H1 (cell line): ENCODE measurements at regions not wholly inside any gene's neighbourhood (a gene's known extent, or its start where the extent isn't known, plus 50 kb on each side); places are given as distances from the start of the nearest gene placed in this dataset.

ENCODE experiments used
- CTCF ChIA-PET: fragments of 300-600 bp; sonication (Branson Sonifier 250); formaldehyde crosslinking; loops from one replicate; lab custom pipeline; 2021; ENCODE audit not compliant: partially characterized antibody; lab: Charles Lee
- POLR2A ChIA-PET: fragments of 300-600 bp; sonication (Branson Sonifier 250); formaldehyde crosslinking; loops from one replicate; lab custom pipeline; 2021; ENCODE audit warnings: inconsistent platforms; ENCODE audit not compliant: partially characterized antibody; lab: Charles Lee
- DNase-seq, 2 experiments: peaks; one replicate each; pipeline versions ENCODE4 v3.0.0 to v3.0.0-alpha.2; 2010 to 2022; ENCODE audit warnings: low spot score in 2 of 2, low read depth in 1 of 2, mixed read lengths in 1 of 2
- FAIRE-seq: peaks from 2 replicates; lab custom pipeline; 2011; peaks lifted over from hg19 to GRCh38; lab: Jason Lieb, UNC
- H2AFZ ChIP-seq: 2 replicates; pipeline ENCODE4 v1.8.1; 2012; ENCODE audit warnings: low read length, inconsistent platforms
- H2AK5ac ChIP-seq: 2 replicates; pipeline ENCODE4 v1.6.1; 2013; ENCODE audit warnings: low read depth, low read length
- H2BK120ac ChIP-seq: replicated peaks from 2 replicates; pipeline ENCODE3; 2013; ENCODE audit warnings: low read depth, low read length, inconsistent platforms
- H2BK12ac ChIP-seq: 2 replicates; pipeline ENCODE4 v1.6.1; 2013; ENCODE audit warnings: low read depth, low read length
- H2BK15ac ChIP-seq: 2 replicates; pipeline ENCODE4 v1.6.1; 2013; ENCODE audit warnings: low read length
- H2BK20ac ChIP-seq: 2 replicates; pipeline ENCODE4 v1.6.1; 2013; ENCODE audit warnings: low read length
- H2BK5ac ChIP-seq: 2 replicates; pipeline ENCODE4 v1.6.1; 2013; ENCODE audit warnings: low read depth, low read length
- H3K14ac ChIP-seq: 2 replicates; pipeline ENCODE4 v1.6.1; 2013; ENCODE audit warnings: inconsistent platforms; ENCODE audit not compliant: insufficient read length
- H3K18ac ChIP-seq: 2 replicates; pipeline ENCODE4 v1.6.1; 2013; ENCODE audit warnings: low read length; ENCODE audit errors: extremely low read depth
- H3K23ac ChIP-seq: 2 replicates; pipeline ENCODE4 v1.6.1; 2013; ENCODE audit warnings: inconsistent platforms; ENCODE audit not compliant: insufficient read length
- H3K23me2 ChIP-seq: 2 replicates; pipeline ENCODE4 v1.6.1; 2013; ENCODE audit warnings: low read depth, low read length
- H3K27ac ChIP-seq: 2 replicates; pipeline ENCODE4 v1.6.1; 2011; ENCODE audit warnings: low read depth, low read length, inconsistent platforms
- H3K27me3 ChIP-seq, 4 experiments: replicated peaks in 1 of 4; 1 replicate in 1 of 4; 2 replicates in 3 of 4; pipeline versions ENCODE4 v1.6.1 to v1.8.1; 2011 to 2013; ENCODE audit warnings: low read length in 3 of 4, mild to moderate bottlenecking in 3 of 4, inconsistent platforms in 2 of 4, mixed read lengths in 2 of 4, moderate library complexity in 1 of 4; ENCODE audit not compliant: control insufficient read depth in 3 of 4, insufficient read depth in 3 of 4; ENCODE audit errors: extremely low read depth in 1 of 4
- H3K36me3 ChIP-seq, 4 experiments: 2 replicates each; pipeline versions ENCODE4 v1.6.1 to v1.8.1; 2011 to 2013; ENCODE audit warnings: mild to moderate bottlenecking in 4 of 4, low read length in 3 of 4, moderate library complexity in 2 of 4, control low read depth in 1 of 4, inconsistent platforms in 1 of 4; ENCODE audit not compliant: insufficient read depth in 4 of 4, control insufficient read depth in 2 of 4
- H3K4ac ChIP-seq: replicated peaks from 2 replicates; pipeline ENCODE3; 2013; ENCODE audit warnings: low read length, low read depth, mixed read lengths, inconsistent platforms; ENCODE audit not compliant: insufficient read length
- H3K4me1 ChIP-seq, 4 experiments: replicated peaks in 1 of 4; 1 replicate in 1 of 4; 2 replicates in 3 of 4; pipeline versions ENCODE4 v1.6.1 to v1.8.1; 2011 to 2013; ENCODE audit warnings: low read length in 3 of 4, inconsistent platforms in 2 of 4, mixed read lengths in 1 of 4; ENCODE audit not compliant: insufficient read depth in 4 of 4, control insufficient read depth in 3 of 4
- H3K4me2 ChIP-seq, 2 experiments: 2 replicates each; pipeline versions ENCODE4 v1.6.1 to v1.8.1; 2011 to 2013; ENCODE audit warnings: low read depth in 2 of 2, low read length in 2 of 2, control low read depth in 1 of 2, inconsistent platforms in 1 of 2, mild to moderate bottlenecking in 1 of 2; ENCODE audit not compliant: insufficient read depth in 1 of 2
- H3K4me3 ChIP-seq, 4 experiments: fragments of 200-600, 300-600 bp in 1 of 4; sonication (generic), shearing (Covaris generic), sonication (Bioruptor Twin) in 1 of 4; 2 replicates each; pipeline versions ENCODE4 v1.5.1 to v1.8.1; 2011 to 2016; ENCODE audit warnings: low read length in 4 of 4, low read depth in 3 of 4, control low read depth in 2 of 4, inconsistent platforms in 2 of 4, mild to moderate bottlenecking in 2 of 4, mixed read lengths in 1 of 4, moderate library complexity in 1 of 4; ENCODE audit not compliant: insufficient read depth in 2 of 4; ENCODE audit errors: extremely low read depth in 1 of 4
- H3K56ac ChIP-seq: replicated peaks from 2 replicates; pipeline ENCODE3; 2013; ENCODE audit warnings: low read depth, mild to moderate bottlenecking, mixed read lengths, low read length, inconsistent platforms; ENCODE audit not compliant: insufficient read length
- H3K79me1 ChIP-seq: 2 replicates; pipeline ENCODE4 v1.6.1; 2013; ENCODE audit warnings: low read depth, low read length, control low read depth
- H3K79me2 ChIP-seq, 2 experiments: 2 replicates each; pipeline versions ENCODE4 v1.6.1 to v1.8.1; 2012 to 2013; ENCODE audit warnings: low read length in 2 of 2, mild to moderate bottlenecking in 2 of 2, inconsistent platforms in 1 of 2; ENCODE audit not compliant: insufficient read depth in 2 of 2, control insufficient read depth in 1 of 2
- H3K9ac ChIP-seq, 4 experiments: replicated peaks in 1 of 4; 1 replicate in 1 of 4; 2 replicates in 3 of 4; pipeline versions ENCODE4 v1.6.1 to v1.8.1; 2011 to 2013; ENCODE audit warnings: low read depth in 3 of 4, low read length in 3 of 4, control low read depth in 2 of 4, mild to moderate bottlenecking in 2 of 4, moderate library complexity in 2 of 4, inconsistent platforms in 1 of 4; ENCODE audit errors: extremely low read depth in 1 of 4
- H3K9me3 ChIP-seq, 2 experiments: 2 replicates each; pipeline versions ENCODE4 v1.6.1 to v1.8.1; 2012 to 2013; ENCODE audit warnings: mild to moderate bottlenecking in 2 of 2, moderate library complexity in 2 of 2, control low read depth in 1 of 2, inconsistent platforms in 1 of 2, low read depth in 1 of 2, low read length in 1 of 2, mixed read lengths in 1 of 2; ENCODE audit not compliant: insufficient read depth in 2 of 2
- H4K20me1 ChIP-seq, 2 experiments: replicated peaks in 1 of 2; 2 replicates each; pipeline versions ENCODE3 to v1.8.1; 2011 to 2013; ENCODE audit warnings: inconsistent platforms in 2 of 2, low read length in 2 of 2, mild to moderate bottlenecking in 1 of 2; ENCODE audit not compliant: insufficient read depth in 2 of 2, control insufficient read depth in 1 of 2
- H4K5ac ChIP-seq: 2 replicates; pipeline ENCODE4 v1.6.1; 2013; ENCODE audit warnings: low read length, low read depth, mixed read lengths, inconsistent platforms; ENCODE audit not compliant: insufficient read length
- H4K8ac ChIP-seq: 2 replicates; pipeline ENCODE4 v1.8.0; 2013; ENCODE audit warnings: mild to moderate bottlenecking, moderate library complexity, low read length, inconsistent platforms; ENCODE audit not compliant: insufficient read depth; ENCODE audit errors: extremely low read depth
- H4K91ac ChIP-seq: replicated peaks from 2 replicates; pipeline ENCODE3; 2013; ENCODE audit warnings: low read length, mixed read lengths, inconsistent platforms; ENCODE audit not compliant: insufficient read length
- ASH2L ChIP-seq: fragments of 200-600, 300-600 bp; sonication (generic); IDR thresholded peaks from one replicate; pipeline ENCODE4 v1.7.1; 2017; ENCODE audit warnings: low read length
- CTCF ChIP-seq, 3 experiments: IDR thresholded peaks; 1 replicate in 2 of 3; 2 replicates in 1 of 3; pipeline versions ENCODE4 v1.5.1 to v1.6.1; 2011; ENCODE audit warnings: low read length in 3 of 3, mild to moderate bottlenecking in 3 of 3, inconsistent platforms in 2 of 3, low read depth in 1 of 3, moderate library complexity in 1 of 3; ENCODE audit not compliant: insufficient read depth in 1 of 3; ENCODE audit errors: control extremely low read depth in 1 of 3
- E2F6 ChIP-seq: IDR thresholded peaks from 2 replicates; pipeline ENCODE4 v1.6.1; 2012; ENCODE audit warnings: inconsistent platforms
- FOSL1 ChIP-seq: IDR thresholded peaks from 2 replicates; pipeline ENCODE4 v1.6.1; 2011; ENCODE audit warnings: mild to moderate bottlenecking, low read depth, low read length, moderate library complexity; ENCODE audit not compliant: insufficient read depth
- MAFK ChIP-seq: IDR thresholded peaks from 2 replicates; pipeline ENCODE4 v1.6.1; 2012; ENCODE audit warnings: low read depth, mild to moderate bottlenecking, improper control_type of control experiment, low read length
- POLR2AphosphoS5 ChIP-seq: IDR thresholded peaks from 2 replicates; pipeline ENCODE4 v1.6.1; 2011; ENCODE audit warnings: low read depth, low read length
- RAD21 ChIP-seq, 2 experiments: IDR thresholded peaks in 1 of 2; conservative IDR thresholded peaks in 1 of 2; 2 replicates each; pipeline ENCODE4 v1.6.1; 2011; ENCODE audit warnings: low read depth in 2 of 2, low read length in 2 of 2, improper control_type of control experiment in 1 of 2, inconsistent platforms in 1 of 2, mild to moderate bottlenecking in 1 of 2, moderate library complexity in 1 of 2
- SRF ChIP-seq: IDR thresholded peaks from 2 replicates; pipeline ENCODE4 v1.6.1; 2011; ENCODE audit warnings: mild to moderate bottlenecking, low read depth, low read length, moderate library complexity
- WGBS, 2 experiments: shearing (Covaris generic) in 1 of 2; methylation state at CpG; one replicate each; pipeline versions ENCODE4 v1.1.6 to v1.1.7; 2013 to 2015; ENCODE audit warnings: low lambda C conversion rate in 2 of 2, mixed read lengths in 2 of 2, inconsistent platforms in 1 of 2, low coverage in 1 of 2, missing lambda C conversion rate in 1 of 2; ENCODE audit not compliant: insufficient replicate concordance in 2 of 2, insufficient coverage in 1 of 2, insufficient read length in 1 of 2; ENCODE audit errors: extremely low coverage in 1 of 2, missing lambda C conversion rate in 1 of 2; 5-methylcytosine and 5-hydroxymethylcytosine counted together

- H3K23ac ChIP-seq: no peak overlapping the region
- H3K4me3 ChIP-seq: no peak overlapping the region
- H3K18ac ChIP-seq: peak overlapping the region; percentile 71
- POLR2A ChIA-PET: interaction anchor here (0.9 kb wide), 1 partner anchor 215 kb away, joined by 3 read pairs; no protein-coding TSS in a partner anchor
- peak overlapping the region; percentile 81; the same call in 1 of the 2 replicates for H2BK15ac ChIP-seq
- no peak overlapping the region for H4K5ac ChIP-seq
- no peak overlapping the region for H3K4me2 ChIP-seq
- no peaks in the 10 kb centered on the region for H4K20me1 ChIP-seq
- H3K9me3 ChIP-seq: no peaks in the 10 kb centered on the region
- H2BK12ac ChIP-seq: 0 out of 2 replicates have a peak overlapping the region, but pooled peaks have one; percentile 39
- no peak overlapping the region for H3K9ac ChIP-seq
- no peak overlapping the region for H4K91ac ChIP-seq
- H3K4me1 ChIP-seq: peaks cover 2 to 16% (median 10%) of the 10 kb centered on the region in 4 experiments
- H2AK5ac ChIP-seq: no peak overlapping the region
- FAIRE-seq (no peak), DNase-seq (peak in 1 of 2 experiments; percentile 35)
- CTCF ChIA-PET: interaction anchor here (0.6 to 2.5 kb wide), 27 partner anchors 9 to 888 kb away, joined by 3 to 11 read pairs (median 4); no protein-coding TSS in a partner anchor
- no peak overlapping the region for H4K8ac ChIP-seq
- no peaks in the 10 kb centered on the region for H3K79me2 ChIP-seq
- no peaks in the 10 kb centered on the region for H3K36me3 ChIP-seq
- H2BK5ac ChIP-seq: no peak overlapping the region
- no peaks in the 10 kb centered on the region; a peak in 1 of 7 replicates for H3K27me3 ChIP-seq
- TF ChIP-seq SRF: no peak
- peak in 1 of 2 experiments; percentile 40; a peak in 2 of 4 replicates for TF ChIP-seq RAD21 (IDR thresholded peaks at IDR 0.05 in 1 of 2, conservative IDR thresholded peaks at IDR 0.05 in 1 of 2; ENCODE audit: low read depth in 2 of 2, low read length in 2 of 2)
- peak; percentile 16 to 45 (median 33); a peak in 3 of 4 replicates for TF ChIP-seq CTCF (IDR thresholded peaks at IDR 0.05; ENCODE audit: control extremely low read depth in 1 of 3, insufficient read depth in 1 of 3, low read depth in 1 of 3, low read length in 3 of 3)
- TF ChIP-seq ASH2L: no peak
- TF ChIP-seq E2F6: no peak
- TF ChIP-seq MAFK: no peak
- no peak for TF ChIP-seq POLR2AphosphoS5
- TF ChIP-seq FOSL1: no peak
- WGBS, 2 experiments: 93% methylated on average over 18 of the region's 20 CpGs; no CpG with 5 or more reads in 1 of the 2 experiments
- no peak overlapping the region for H3K27ac ChIP-seq
- H3K56ac ChIP-seq: peak overlapping the region; percentile 24
- H2BK120ac ChIP-seq: no peak overlapping the region
- no peak overlapping the region for H2AFZ ChIP-seq
- H3K79me1 ChIP-seq: no peaks in the 10 kb centered on the region
- no peak overlapping the region for H3K14ac ChIP-seq
- H3K23me2 ChIP-seq: no peaks in the 10 kb centered on the region
- H3K4ac ChIP-seq: no peak overlapping the region
- peak overlapping the region; percentile 80; the same call in 1 of the 2 replicates for H2BK20ac ChIP-seq
Measured at GRCh38 chr2:129708221-129708967, 271.1 kb upstream of the RAB6C start.
